22Rv1 (cell line): ENCODE measurements at regions not wholly inside any gene's neighbourhood (a gene's known extent, or its start where the extent isn't known, plus 50 kb on each side); places are given as distances from the start of the nearest gene placed in this dataset.

ENCODE experiments used
- H3K27ac ChIP-seq: fragments of 450-650 bp; 2 replicates; pipeline ENCODE4 v1.5.1; 2017
- ZFX ChIP-seq: fragments of 450-650 bp; IDR thresholded peaks from 2 replicates; pipeline ENCODE4 v1.6.1; 2017; ENCODE audit warnings: antibody characterized with exemption, borderline replicate concordance
- TF ChIP-seq, protein P1 (sequence below): fragments of 450-650 bp; IDR thresholded peaks from 2 replicates; pipeline ENCODE4 v1.5.1; 2017; ENCODE audit warnings: mild to moderate bottlenecking

DNA sequence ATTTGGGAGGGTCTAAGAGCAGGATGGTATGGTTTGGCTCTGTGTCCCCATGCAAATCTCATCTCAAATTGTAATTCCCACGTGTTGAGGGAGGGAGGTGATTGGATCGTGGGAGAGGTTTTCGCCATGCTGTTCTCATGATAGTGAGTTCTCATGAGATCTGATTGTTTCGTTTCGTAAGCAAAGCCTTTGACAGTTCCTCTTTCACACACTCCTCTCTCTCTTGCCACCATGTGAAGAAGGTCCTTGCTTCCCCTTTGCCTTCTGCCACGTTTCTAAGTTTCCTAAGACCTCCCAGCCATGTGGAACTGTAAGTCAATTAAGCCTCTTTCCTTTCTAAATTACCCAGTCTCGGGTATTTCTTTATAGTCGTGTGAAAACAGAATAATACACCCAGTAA is 553.7 kb downstream of the TAFA4 start:
- no peak overlapping the region for H3K27ac ChIP-seq
- TF ChIP-seq ZFX, result no peak
- TF ChIP-seq, protein P1, sequence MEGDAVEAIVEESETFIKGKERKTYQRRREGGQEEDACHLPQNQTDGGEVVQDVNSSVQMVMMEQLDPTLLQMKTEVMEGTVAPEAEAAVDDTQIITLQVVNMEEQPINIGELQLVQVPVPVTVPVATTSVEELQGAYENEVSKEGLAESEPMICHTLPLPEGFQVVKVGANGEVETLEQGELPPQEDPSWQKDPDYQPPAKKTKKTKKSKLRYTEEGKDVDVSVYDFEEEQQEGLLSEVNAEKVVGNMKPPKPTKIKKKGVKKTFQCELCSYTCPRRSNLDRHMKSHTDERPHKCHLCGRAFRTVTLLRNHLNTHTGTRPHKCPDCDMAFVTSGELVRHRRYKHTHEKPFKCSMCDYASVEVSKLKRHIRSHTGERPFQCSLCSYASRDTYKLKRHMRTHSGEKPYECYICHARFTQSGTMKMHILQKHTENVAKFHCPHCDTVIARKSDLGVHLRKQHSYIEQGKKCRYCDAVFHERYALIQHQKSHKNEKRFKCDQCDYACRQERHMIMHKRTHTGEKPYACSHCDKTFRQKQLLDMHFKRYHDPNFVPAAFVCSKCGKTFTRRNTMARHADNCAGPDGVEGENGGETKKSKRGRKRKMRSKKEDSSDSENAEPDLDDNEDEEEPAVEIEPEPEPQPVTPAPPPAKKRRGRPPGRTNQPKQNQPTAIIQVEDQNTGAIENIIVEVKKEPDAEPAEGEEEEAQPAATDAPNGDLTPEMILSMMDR, result no peak

DNA sequence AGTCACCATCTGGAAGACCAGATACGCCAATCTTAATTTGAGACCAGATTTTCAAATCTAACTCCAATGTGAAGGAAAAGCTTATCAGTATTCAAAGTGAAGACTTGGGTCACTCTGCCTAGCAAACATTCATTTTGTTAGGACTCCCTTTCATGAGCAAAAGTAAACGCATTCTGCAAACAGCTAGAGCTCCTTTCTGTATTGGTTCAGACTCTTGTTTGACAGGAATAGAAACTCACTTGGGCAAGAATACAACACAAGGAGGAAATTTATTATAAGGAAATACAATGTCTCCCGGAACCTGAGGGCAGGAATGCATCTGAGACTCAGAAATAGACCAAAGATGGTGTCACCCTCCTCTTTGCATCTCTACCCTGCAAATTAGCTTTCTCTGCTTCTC is 558.6 kb downstream of the TAFA4 start:
- H3K27ac ChIP-seq, result no peak overlapping the region
- no peak for TF ChIP-seq ZFX
- TF ChIP-seq, protein P1, result no peak

DNA sequence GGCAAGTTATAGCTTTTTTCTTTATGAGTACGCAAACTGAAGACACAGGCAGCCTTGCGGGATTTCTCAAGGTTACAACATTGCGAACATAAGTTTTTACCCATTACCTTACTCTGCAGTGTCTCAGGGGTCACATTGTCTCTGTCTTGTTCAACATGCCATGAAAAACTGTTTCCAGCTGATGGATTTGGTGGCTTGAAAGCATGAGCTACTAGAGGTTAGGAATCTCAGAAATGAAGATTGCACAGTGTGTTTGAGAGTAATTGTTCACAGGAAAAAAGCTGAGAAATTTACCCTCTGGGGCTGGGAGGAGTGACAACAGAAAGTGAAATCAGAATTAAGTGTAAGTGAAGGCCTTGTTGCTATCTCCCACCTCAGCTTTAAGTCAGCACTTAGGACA is 568.6 kb downstream of the TAFA4 start:
- no peak for TF ChIP-seq ZFX
- TF ChIP-seq, protein P1, result no peak
- no peak overlapping the region for H3K27ac ChIP-seq

DNA sequence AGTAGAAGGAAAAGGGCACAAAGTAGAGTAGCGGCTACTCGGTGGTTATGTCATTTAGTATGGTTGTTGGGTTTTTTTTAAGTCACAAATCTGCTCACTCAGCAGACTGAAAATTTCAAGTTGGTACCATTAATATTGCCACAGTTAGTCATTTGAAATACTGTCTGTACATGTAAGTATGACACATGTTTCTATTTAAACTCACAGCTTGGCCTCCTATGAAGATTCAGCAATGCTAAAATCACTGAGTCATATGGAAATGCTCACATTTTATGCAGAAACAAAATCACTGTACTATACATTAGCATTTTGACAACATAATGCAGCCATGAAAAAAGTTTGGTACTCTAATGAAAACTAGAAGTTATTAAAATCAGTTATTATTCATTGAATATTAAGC is 571.9 kb downstream of the TAFA4 start:
- TF ChIP-seq, protein P1, result no peak
- TF ChIP-seq ZFX, result no peak
- H3K27ac ChIP-seq, result no peak overlapping the region

DNA sequence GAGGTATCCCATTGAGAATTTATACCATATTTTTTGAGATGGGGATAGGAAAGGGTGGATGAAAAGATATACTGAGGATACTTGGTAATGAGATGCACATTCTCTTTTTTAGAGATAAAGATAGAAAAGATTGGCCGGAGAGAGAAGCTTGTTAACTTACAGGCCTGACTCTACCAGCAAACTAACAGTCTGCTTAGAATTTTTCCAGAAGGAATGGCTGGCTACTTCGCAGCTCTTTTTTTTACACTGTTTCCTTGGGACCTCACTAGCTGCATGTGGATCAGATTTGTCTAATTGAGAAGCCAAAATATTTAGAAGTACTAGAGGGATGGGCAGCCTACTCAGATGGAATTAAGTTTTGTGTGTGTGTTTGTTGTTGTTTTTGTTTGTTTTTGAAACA is 586.6 kb downstream of the TAFA4 start:
- H3K27ac ChIP-seq, result no peak overlapping the region
- TF ChIP-seq ZFX, result no peak
- TF ChIP-seq, protein P1, result no peak

DNA sequence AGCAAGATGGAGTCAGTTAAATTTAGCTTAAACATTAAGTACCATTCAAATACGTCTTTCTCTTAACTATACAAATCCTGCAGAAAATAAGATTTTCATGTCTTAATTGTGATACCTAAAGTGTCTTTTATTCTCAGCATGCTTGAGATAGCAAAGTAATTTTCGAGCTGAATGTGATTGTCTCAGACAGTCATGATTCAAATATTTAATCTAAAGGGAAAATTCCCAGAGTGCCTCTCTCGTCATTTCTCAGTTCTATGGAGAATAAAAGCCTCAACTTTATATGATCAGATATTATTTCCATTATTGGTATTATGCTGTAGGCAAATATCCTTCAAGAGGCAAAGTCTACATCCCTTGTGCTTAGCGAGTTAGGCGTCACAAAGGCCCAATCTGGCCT is 589.9 kb downstream of the TAFA4 start:
- no peak for TF ChIP-seq ZFX
- TF ChIP-seq, protein P1, result no peak
- H3K27ac ChIP-seq, result no peak overlapping the region

DNA sequence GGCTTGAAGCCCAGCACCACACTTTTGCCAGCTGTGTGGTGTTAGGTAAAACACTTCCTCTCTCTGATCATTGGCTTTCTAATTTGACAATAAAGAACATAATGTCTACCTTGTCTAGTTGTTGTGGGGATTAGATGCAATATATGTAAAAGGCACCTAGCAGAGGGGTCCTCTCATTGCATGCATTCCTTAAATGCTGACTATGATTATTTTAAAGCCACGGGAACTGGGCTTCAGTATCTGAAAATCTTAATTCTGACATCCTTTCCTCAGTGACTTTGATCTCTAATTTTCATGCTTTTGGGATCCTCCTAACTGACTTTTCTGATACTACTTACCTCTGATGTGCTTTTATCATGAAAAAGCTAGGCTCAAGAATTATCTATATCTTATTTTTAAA is 596.3 kb downstream of the TAFA4 start:
- TF ChIP-seq ZFX, result no peak
- TF ChIP-seq, protein P1, result no peak
- H3K27ac ChIP-seq, result no peak overlapping the region
